ENCODE measurements at regions not wholly inside any gene's neighbourhood (a gene's known extent, or its start where the extent isn't known, plus 50 kb on each side); places are given as distances from the start of the nearest gene placed in this dataset.
"Not testable (repeated sequence)": the region's sequence is repeated elsewhere in the genome, so short reads cannot be mapped to it uniquely, and the experiment has no call there.

DNA sequence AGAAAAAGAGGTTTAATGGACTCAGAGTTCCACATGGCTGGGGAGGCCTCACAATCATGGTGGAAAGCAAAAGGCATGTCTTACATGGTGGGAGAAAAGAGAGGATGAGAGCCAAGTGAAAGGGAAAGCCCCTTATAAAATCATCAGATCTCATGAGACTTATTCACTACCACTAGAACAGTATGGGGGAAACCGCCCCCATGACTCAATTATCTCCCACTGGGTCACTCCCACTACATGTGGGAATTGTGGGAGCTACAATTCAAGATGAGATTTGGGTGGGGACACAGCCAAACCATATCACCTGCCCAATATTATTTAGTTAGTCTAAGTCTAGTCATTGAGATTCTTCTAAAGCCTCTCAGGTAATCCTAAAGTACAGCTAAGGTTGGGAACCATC is 66.1 kb upstream of the HSPB3 start:
- not testable (repeated sequence) for TF ChIP-seq CTCF (IDR thresholded peaks at IDR 0.05); POLR2A (IDR thresholded peaks at IDR 0.05); POLR2AphosphoS5 (IDR thresholded peaks at IDR 0.05); EP300 (IDR thresholded peaks at IDR 0.05; ENCODE audit: low read depth)
